Sciatic nerve (tissue), 2 donors: ENCODE measurements at regions not wholly inside any gene's neighbourhood (a gene's known extent, or its start where the extent isn't known, plus 50 kb on each side); places are given as distances from the start of the nearest gene placed in this dataset.

ENCODE experiments used
- ATAC-seq: fragments of 200-7000 bp; cut with Tn5 transposase; one replicate; pipeline ENCODE4 v1.9.1; 2020; ENCODE audit warnings: mild to moderate bottlenecking, moderate library complexity
- DNase-seq: peaks from one replicate; pipeline ENCODE4 v3.0.0-alpha.2; 2020; ENCODE audit warnings: low spot score
- intact Hi-C: fragments of 100-400 bp; cut with DNase I; formaldehyde crosslinking; loops from one replicate; pipeline ENCODE4 v1.14.2; 2022
- donor health status: DM: no; HTN: no; CAD: no.
- donor health status: DM: no; HTN: no; CAD: no.

DNA sequence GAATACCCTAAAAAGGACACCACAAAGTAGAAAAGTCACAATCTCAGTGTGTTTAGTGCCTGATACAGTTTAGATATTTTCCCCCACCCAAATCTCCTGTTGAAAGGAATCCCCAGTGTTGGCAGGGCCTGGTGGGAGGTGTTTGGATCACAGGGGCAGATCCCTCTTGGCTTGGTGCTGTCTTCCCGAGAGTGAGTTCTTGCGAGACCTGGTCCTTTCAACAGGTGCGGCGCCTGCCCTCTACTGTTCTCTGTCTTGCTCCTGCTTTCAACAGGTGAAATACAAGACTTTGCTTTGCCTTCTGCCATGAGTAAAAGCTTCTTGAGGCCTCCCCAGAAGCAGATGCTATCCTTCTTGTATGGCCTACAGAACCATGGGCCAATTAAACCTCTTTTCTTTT is 534.3 kb upstream of the NRSN1 start:
- no peak for DNase-seq
- ATAC-seq = no peak
- intact Hi-C loops = no loop called here

DNA sequence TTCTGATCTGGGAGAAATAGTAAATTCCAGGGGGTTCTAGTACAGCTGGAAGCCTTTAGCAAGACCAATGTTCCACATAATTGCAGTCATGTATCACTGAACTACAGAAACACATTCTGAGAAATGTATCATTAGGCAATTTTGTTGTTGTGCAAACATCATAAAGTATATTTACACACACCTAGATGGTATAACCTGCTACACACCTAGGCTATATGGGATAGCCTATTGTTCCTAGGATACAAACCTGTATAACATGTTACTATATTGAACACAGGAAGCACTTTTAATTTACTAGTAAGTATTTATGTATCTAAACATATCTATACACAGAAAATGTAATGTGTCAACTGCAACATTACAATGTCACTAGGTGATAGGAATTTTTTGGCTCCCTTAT is 525.9 kb upstream of the NRSN1 start:
- intact Hi-C loops = no loop called here
- no peak for DNase-seq
- ATAC-seq = no peak

DNA sequence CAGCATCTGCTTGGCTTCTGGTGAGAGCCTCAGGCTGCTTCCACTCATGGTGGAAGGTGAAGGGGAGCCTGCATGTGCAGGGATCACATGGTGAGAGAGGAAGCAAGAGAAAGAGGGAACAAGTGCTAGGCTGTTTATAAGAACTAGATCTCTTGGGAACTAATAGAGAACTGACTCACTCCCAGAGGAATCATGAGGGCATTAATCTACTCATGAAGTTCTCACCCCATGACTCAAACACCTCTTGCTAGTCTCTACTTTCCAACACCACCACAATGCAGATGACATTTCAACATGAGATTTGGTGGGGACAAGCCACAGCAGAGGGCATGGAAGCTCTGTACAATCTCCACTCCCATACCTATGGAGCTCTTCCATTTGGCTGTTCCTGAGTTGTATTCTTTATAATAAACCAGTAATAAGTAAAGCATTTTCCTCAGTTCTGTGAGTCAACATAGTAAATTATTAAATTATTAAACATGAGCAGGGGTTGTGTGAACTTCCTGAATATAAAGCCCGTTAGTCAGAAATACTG is 524.1 kb upstream of the NRSN1 start:
- DNase-seq = no peak
- intact Hi-C loops = no loop called here
- no peak for ATAC-seq

DNA sequence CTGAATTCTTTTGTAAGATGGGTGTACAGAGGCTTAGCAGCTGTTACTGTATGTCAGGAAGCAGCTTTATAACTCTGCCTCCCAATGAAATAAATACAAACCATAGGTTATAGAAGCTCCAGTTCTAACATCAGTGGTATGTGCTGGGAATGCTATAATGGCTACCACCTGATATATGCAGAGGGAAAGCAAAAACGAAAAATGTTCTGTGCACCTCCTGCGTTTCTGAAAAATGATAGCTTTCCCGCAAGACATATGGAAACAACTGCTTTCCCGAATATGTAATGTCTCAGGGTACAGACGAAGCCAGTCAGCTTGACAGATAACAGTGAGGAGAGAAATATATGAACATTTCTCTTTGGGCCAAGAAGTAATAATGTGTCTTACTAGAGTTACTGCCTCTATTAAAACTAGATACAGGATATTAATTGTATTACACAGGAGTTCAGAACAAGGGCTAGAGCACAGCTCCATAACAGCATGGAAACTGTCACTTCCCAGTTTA is 517.0 kb upstream of the NRSN1 start:
- ATAC-seq (no peak), DNase-seq (no peak)
- intact Hi-C loops = no loop called here

DNA sequence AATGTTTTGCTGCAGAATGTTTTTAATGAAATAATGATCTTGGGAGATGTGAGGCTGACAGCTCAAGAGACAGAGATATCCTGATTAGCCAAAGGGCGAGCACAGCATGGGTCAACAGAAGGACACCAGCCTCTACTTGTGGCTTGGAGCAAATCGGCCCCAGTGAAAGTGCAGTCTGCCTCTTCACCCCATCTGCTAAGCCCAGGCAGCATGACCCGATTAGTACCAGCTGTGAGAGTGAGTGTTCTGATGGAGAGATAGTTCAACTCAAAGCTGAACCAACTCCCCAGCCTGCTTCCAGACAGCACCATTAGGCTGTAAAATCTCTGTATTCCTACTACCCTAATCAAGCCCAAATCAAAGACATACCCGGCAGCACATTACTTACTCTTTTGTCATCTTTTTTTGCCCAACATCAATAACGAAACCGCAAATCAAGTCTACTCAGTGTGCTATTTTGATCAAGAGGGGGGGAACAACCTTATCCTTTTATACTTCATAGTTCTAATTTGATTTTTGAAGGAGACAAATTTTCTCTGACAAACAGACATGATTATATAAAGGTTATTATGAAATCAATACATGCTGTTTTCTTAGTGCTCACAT is 514.1 kb upstream of the NRSN1 start:
- intact Hi-C loops = no loop called here
- DNase-seq (no peak), ATAC-seq (peak; percentile 49)

- no peak for DNase-seq
- no peak for ATAC-seq
- intact Hi-C loops = no loop called here
Observed at GRCh38 chr6:23618366-23618765, 507.6 kb upstream of the NRSN1 start.

DNA sequence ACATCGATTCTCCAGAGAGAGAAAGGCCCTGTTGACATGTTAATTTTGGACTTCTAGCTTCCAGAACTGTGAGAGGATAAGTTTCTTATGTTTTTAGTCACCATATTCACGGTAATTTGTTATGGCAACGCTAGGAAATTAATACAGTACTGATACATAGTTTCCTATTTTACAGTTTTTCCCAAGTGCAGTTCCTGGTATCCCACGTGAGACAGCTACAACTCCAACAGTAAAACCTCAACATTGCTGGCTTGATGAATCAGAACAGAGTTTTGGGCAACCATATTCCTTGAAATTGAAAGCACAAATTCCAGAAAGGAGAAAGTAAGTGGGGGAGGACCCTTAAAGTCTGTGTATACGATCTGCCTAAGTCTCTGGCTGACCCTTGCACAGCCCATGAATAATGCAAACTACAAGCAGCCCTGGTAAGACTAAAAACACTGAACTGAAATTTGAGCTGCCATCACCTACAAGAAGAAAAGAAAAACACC is 505.1 kb upstream of the NRSN1 start:
- intact Hi-C loops = no loop called here
- ATAC-seq (no peak), DNase-seq (no peak)

DNA sequence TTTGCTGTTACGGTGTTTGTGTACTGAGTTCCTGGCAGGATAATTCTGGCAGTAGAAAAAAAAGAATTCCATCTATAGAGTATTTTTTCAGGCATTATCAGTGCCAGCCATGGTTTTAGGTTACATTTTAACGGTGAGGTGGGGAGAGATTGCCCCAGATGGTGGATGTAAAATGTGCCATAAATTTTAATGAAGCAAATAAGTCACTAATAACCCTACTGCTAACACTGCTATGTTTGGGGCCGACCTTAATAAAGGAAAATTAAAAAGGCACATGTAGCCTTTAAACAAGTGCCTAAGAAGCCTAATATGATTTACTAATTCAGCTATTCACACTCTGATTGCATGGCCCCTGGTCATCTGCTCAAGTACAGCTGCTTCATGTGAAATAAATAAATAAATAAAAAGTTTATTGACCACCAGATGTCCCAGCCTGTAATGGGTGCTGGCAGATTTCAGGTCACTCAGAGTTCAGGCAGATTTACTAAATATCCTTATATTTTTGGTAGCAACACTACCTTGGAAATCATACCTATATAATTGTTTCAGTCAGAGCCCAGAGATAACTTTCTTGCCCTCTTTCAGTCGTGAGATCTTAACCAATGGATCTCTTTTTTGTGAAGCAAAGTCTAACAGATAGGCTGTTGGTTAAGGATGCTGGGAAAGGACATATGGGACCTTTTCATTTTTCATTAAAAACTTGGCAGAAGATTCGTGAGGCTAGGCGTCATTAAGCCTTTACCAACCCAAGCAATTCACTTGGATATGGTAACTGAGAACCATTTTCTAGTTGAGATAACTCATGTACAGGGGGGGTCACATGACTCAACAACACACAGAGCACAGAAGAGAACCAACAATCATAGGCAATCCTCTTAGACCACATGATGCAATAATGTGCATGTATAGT is 495.0 kb upstream of the NRSN1 start:
- no peak for ATAC-seq
- intact Hi-C loops = no loop called here
- no peak for DNase-seq

DNA sequence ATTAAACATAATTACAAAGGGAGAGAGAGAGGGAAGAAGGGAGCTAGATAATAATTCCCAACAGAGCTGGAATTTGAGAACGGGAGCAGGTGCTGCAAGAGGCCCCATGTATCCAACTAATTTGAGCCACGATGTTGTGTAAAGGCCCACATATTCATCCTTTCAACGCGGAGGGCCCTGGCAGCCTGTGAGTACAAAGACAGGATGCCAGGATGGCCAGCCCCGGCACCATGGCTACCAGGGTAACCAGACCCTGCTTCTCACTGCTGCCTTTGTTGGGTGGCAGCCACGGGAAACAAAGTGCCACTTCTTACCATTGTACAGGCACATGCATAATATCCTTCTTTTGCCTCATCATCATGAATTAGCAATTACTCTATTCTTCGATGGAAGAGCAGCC is 492.0 kb upstream of the NRSN1 start:
- intact Hi-C loops = no loop called here
- DNase-seq (no peak), ATAC-seq (no peak)

- DNase-seq = no peak
- no peak for ATAC-seq
- intact Hi-C loops = no loop called here
Observed at GRCh38 chr6:23635150-23635549, 490.9 kb upstream of the NRSN1 start.

DNA sequence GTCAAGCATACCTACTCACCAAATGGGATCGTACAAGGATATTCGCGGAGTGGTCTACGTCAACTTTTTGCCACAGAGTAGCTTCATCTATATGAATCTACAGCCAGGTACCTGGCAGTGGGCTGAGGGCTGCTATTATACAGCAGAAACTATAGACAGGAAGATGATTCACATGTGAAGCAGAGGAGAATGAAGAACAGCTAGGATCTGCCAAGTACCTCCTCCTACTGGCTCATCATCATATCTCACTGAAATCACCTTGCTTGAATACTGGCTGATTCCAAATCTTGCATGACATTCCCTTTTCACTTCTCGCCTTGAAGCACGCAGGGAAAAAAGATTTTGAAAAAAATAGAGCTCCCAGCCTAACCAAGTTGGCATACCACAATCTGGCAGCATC is 488.7 kb upstream of the NRSN1 start:
- intact Hi-C loops = no loop called here
- DNase-seq (no peak), ATAC-seq (no peak)

DNA sequence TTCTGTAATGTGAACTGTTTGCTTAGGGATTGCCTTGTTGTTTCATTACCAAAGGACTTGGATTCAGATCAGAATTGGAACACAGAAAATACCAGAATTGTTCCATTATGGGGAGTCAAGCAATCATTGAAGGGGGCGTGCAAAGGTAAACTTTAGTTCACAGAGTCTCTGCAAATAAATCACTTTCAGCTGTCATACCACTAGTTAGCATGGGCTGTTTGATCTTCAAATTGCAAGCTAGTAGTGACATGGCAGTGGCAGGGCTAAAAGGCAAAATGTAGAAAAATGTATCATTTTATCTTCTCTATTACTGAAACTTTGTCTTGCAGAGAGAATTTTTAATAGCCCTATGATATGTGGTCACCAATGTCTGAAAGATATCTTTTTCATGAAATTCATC is 483.2 kb upstream of the NRSN1 start:
- intact Hi-C loops = no loop called here

GRCh38 chr6:23647045-23647444 is 479.0 kb upstream of the NRSN1 start:
- intact Hi-C loops = no loop called here
- ATAC-seq (no peak), DNase-seq (no peak)

More for the DNA sequence above, 483.2 kb upstream of the NRSN1 start:
- DNase-seq (no peak), ATAC-seq (no peak)

DNA sequence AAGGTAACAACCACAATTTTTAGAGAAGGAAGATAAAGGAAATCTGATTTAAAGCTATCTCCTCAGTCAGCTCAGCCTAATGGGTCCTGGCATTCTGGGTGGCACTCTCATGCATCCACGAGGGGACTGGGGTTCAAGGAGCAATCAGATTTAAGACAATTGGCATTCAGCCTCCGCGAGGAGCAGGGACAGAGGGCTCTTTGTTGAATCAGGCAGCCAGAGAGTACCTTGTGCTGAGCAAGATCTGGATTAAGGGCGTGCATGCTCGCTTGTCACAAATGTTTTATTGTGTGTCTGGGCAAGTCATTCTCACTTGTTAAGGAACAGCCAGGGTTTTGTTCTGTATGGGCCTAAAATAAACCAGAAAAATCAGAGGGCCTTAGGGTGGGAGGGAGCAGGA is 475.3 kb upstream of the NRSN1 start:
- intact Hi-C loops = no loop called here
- ATAC-seq (peak; percentile 93), DNase-seq (peak; percentile 62)

GRCh38 chr6:23654745-23655144 is 471.3 kb upstream of the NRSN1 start:
- ATAC-seq (no peak), DNase-seq (no peak)
- intact Hi-C loops = no loop called here

- ATAC-seq = no peak
- no peak for DNase-seq
- intact Hi-C loops = no loop called here
Observed at GRCh38 chr6:23655525-23655924, 470.5 kb upstream of the NRSN1 start.

- intact Hi-C loops = no loop called here
- ATAC-seq (no peak), DNase-seq (no peak)
Observed at GRCh38 chr6:23656255-23657194, 469.5 kb upstream of the NRSN1 start.

DNA sequence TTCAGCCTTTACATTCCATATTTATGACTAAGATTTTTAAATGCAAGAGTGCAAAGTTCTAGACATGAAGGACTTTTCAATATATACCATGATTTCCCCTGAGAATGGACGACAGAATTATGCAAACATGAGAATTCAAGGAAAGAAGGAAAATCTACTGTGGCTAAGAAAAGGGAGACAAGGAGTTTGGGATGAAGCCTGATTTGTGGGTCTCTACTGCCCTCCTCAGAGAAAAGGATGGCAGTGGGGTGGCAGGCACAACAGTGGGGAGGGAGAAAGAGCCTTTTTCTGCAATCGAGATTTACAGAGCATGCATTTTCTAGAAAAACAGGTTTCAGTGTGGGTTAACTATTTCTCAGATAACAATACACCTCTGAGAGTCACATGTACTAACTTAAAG is 466.9 kb upstream of the NRSN1 start:
- ATAC-seq (peak; percentile 62), DNase-seq (no peak)
- intact Hi-C loops = no loop called here

DNA sequence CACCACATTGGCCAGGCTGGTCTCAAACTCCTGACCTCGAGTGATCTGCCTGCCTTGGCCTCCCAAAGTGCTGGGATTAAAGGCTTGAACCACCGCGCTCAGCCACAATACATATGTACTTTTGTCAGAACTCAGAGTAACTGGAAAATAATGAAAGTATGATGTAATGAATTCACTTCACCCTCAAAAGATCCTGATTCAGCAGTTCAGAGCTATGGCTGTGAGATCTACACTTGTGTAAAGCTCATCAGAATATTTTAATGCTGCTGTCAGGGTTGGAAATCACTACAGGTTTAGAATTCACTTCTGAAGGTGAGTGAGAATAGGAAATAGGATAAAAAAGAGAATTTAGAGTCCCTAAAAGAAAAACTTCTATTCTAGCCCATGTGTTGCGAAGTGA is 464.5 kb upstream of the NRSN1 start:
- DNase-seq (no peak), ATAC-seq (no peak)
- intact Hi-C loops = no loop called here
